Muscle of back (tissue), 3 donors: ENCODE measurements at regions not wholly inside any gene's neighbourhood (a gene's known extent, or its start where the extent isn't known, plus 50 kb on each side); places are given as distances from the start of the nearest gene placed in this dataset.

ENCODE experiments used
- DNase-seq, 3 donors: peaks; one replicate each; pipeline versions ENCODE4 v3.0.0 to v3.0.0-alpha.2; 2013

DNA sequence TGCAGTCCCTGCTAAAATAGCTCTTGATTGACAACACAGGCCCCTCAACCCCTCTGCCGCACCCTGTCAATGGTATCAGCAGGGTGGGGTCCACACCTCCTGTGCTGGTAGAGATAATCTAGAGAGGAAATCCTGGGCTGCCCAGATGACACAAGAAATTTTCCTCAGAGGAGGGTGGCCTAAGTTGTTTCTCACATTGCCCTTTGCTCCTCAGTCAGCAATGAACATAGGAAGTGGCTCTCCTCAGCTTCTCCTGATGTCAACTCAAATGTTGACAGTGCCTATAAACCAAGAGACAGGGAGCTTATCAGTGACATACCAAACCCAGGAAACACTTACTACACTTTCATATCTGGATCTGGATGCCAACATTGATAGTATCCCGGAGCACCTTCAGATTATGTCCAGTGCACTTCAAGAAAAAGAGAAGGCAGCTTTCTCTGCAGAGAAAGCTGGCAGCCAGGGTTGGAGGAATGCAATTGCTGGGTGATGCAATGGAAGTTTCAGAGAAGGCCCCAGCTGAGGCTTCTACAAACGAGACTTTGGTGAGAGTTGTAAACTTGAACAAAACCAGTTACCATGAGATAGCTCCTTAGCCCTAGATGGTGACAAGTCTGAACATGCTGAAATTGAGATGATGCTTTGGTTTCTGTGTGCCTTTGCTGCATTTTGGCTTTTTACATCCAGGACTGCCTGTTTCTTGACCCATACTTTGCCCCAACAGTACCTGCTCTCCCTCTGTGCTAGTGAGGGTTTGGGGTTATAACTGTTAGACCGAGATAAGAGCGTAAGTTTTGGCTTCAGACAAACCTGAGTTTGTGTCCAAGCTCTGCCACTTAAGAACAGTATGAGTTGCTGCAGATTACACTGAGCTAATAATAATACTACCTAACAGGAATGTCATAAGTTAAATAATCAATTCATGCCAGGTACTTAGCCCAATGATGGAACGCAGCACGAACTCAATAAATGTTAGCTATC lies 183.5 kb downstream of the NUAK1 start:
- no peak for DNase-seq

DNA sequence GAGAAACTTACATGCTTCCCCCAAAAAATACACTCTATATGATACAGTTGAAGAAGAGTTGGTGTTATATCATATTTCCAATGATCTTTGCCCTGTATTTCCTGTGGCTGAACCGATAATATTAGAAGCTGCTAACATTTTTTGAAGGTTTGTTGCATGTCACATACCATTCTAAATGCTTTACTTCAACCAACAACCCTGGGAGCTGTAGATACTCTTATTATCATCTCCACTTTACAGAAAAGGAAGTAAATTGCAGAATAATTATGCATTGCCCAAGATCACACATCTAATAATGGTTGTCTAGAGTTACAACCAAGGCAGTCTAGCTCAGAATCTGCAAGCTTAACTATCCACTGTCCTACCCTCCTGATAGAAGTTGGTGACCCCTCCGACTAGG lies 182.8 kb downstream of the NUAK1 start:
- no peak for DNase-seq

DNA sequence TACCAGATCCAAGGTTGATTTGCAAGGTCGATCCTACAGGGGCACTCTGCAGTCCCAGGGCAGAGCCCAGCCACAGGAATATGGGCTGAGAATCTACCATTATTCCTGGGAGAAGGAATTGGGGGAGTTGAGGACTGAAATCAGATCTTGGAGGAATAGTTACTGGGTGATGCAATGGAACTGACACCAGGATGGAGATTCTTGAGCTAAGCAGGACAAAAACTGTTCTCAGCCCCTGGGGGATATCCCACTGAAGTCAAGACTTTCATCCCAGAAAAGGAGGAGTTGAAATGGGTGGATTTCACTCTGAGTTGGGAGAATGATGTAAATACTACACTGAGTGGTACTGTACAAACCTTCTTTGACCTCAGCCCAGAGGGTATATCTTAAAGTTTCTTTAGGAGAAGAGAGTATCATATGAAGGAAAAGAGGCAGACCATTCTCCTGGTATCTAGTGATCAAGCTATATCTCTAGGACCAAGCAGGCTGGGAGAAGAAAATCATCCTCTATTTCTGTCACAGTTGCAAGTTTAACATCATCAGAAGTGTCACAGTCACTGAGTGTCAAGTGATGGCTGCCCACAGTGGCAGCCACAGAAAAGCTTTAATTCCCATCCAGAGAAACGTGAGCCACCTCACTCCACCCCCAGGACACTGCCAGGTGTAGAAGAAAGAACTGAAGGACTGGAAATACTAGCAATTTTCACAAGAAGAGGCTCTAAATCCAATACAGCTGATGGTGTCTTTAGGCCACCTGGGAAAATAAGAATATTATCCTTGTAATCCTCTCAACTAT lies 181.9 kb downstream of the NUAK1 start:
- no peak for DNase-seq

DNA sequence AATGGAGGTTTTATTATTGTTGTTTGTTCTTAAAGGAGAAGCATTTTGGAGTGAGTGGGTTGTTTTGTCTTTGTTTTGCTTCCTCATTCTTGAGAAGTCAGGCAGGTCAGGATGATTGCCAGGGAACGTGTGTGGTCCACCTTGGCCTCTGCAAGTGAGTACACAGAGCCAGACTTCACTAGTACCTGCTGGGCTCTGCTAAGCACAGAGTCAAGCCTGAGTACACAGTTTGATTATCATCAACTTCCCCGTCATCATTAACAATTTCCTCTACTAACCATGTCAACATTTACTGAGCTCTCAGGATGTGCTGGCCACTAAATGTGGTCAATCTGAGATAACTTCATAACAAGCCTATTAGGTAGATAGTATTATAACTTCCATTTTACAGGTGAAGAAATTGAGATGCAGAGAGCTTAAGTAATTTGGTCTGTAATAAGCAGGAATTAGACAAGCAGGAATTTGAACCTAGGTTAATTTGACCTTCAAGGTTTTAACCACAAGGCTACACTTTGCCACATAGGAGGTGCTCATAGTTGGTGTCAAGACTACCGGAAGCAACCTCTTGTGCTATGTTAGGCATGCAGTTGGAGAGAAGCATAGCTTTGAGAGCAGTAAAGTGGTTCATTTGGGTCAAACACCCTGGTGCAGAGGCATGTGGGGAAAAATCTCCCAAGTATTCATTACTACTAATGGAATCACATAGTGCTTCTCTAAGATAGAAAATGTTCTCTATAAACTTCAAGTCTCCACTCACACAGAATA lies 178.3 kb downstream of the NUAK1 start:
- DNase-seq: no peak

DNA sequence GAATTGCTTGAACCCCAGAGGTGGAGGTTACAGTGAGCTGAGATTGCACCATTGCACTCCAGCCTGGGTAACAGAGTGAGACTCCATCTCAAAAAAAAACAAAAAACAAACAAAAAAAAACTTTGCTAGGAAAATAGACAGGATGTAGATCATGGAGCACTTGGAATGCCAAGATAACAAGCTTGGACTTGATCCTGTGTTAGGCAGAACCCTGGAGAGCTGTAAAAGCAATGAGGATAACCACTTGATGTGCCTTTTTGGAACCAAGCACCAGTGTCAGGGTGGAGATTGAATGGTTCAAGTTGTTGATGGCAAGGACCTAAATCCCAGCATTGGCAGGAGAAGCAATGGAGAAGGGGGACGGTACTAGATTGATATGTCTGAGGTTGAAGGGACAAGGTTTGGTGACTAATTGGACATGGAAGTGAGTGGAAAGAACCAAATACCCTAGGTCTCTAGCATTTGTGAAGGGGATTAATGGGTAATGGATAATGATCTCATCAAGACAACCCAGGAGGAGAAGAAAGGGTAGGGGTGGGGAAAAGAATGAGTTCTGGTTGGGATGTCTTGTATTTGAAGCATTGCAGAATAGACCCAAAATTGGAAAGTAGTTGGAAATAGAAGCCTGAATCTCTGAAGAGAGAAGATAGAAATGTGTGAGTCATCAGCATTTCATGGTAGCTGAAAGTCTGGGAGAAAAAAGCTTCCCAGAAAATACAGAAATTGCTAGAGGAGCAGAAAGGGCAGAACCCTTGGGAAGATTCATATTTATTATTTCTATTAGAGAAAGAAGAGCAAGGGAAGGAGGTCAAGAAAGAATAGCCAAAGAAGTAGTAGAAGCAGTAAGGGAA lies 176.7 kb downstream of the NUAK1 start:
- DNase-seq: no peak

DNA sequence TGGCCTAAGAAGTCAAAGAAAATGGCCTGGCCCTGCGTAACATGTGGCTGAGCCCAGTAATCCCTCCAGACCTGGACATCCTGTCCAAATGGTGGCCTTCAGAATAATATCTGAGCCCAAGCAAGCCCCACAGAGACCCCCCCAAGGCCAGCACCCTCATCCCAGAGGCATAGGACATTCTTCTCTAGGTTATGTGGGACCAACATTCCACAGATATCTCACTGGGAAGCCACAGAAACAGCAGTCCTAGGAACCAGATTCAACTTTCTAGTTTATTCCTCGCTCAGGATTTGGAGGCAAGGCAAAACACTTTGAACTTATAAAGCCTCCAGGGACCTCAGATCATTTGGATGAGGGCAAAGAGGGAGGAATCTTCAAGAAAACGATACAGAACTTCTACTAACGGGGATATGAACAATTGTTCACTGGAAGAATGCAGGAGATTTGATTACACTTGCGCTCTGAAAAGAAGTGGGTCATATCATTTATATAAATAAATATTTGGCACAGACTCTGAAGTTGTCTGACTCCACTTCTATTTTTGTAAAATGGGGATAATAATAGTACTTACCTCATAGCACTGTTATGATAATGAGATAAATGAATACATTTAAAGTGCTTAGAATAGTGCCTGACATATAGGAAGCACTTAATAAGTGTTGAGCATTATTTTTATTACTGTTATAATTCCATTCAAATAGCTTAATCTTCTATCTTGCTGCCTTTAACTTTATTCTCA lies 171.5 kb downstream of the NUAK1 start:
- DNase-seq: peak; percentile 12 to 37 (median 15)

DNA sequence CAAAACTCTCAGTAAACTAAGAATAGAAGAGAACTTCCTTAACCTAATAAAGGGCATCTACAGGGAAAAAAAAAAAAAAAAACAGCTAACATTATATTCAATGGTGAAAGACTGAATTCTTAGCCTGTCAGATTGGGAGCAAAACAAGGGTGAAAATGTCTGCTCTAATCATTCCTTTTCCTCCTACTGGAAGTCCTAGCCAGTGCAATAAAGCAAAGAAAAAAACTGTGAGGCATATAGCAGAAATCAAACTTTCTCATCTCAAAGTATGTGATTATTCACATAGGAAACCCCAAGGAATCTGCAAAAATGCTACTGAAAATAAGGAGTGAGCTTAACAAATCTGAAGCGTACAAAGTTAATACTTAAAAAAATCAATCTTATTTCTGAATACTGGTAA lies 170.7 kb downstream of the NUAK1 start:
- no peak for DNase-seq

DNA sequence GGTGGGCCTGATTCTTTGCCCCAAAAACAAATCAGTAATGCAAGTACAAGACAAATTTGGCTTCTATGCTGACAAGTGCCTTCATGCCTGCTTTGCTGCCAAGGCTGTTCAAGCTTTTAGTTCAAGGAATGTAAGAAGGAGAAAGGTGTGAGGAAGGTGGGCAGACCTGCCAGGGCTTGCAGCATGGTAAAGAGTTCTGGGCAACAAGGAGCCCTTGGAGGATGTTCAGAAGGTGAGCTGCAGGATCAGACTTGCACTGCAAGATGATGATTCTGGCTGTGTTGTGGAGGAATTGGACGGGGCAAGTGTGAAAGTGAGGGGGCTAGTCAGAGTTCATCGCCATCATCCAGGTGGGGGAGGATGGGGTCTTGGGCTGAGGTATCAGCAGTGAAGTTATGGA lies 167.9 kb downstream of the NUAK1 start:
- DNase-seq: no peak

DNA sequence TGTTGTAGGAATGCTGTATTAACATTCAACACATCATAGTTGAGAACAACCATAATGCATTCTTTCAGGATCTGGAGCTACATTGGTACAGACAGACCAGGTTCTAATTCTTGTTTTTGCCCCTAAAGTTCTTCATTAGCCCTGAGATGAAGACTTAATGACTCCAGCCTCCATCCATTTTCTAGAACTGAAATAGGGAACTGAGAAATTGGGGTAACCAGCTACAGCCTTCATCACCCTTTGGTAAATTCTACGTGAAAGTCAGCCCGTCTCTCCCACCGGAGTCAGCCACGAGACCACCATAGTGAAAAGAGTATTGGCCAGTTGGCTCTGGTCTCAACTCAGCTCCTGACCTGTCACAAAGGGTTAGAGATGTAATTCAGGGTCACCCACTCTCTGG lies 164.0 kb downstream of the NUAK1 start:
- DNase-seq: no peak

DNA sequence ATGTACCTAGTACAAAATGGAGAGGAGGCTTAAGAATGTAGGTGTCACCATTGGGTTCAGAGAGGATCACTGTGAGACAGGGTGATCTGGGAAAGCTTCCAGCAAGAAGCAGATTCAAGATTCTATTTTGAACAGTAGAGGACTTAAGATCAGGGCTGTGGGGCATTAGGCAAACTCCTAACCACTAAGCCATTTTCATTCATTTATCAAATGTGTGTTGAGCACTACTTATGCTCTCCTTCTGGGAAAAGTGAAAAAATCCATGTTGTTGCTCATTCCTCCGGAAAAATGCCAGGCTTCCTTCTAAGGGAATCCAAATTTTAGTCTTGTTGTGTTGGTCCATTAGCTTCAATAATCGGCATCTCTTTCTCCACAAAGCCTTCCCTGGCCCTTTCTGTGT lies 163.4 kb downstream of the NUAK1 start:
- DNase-seq: no peak

DNA sequence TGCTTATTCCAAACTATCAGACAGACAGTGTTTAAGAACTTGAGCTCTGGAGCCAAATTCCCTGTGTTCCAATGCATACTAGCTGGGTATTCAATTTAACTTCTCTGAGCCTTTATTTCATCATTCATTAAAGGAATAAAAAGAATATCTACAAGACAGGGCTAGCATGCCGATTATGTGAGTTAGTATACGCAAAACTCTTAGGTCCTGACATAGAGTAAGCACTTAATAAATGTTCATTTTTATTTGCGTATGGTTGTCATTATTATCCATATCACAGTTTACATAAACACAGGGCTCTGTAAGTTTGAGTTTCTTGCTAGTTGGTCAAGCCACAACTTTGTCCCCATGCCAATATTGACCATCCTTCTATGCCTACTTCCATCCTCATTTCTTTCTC lies 161.5 kb downstream of the NUAK1 start:
- DNase-seq: no peak

DNA sequence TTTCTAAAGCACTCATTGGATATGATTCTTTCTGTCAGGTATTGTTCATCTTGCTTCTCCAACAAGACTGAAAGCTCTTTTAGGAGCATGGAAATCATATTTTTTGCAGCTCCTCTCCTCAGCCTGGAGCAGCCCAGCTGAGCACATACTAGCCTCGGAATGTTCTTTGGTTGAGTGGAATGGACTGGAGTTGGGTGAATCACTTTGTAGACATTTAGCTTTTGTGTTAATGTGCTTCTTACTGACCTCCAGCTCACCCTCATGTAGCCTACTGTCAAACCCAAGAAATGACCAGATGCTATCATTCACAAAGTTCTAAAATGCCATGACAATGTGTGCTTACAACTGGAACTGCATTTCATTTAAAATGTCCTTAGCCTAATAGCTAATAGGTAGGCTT lies 161.1 kb downstream of the NUAK1 start:
- DNase-seq: peak in 1 of 3 donors; percentile 70

DNA sequence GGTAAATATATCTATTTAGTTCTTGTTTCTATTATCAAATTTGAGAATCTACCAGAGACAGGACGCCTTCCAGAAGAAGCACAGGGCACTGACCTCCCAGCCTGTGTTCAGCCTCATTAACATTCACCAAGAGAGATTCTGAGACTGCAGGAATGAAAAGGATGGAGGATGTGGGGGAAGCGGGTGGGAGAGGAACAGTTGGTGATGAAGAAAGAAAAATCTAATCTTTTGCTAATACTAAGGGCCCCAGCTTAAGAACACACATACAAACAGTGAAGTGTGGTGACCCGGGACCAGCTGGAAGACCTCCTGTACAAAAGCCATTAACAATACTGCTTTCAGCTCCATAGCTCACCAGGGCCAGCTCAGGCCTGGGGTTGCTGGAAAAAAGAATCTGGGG lies 160.5 kb downstream of the NUAK1 start:
- DNase-seq: no peak

DNA sequence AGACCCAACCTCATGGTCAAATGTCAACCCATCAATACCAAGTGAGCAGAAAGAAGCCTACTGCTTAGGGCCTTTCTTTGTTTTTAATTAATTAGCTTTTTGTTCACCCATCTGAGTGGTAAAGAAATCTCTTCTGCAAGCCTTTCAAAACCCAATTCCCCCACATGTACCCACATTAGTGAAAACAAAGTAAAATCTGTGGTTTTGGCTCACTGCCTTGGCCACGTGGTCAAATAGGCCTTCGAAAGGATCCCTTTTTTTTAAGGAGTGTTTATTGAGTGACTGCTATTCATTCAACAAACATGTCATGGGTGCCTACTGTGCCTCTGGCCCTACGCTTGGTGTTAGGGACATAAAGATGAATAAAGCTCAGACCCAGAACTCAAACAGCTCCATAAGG lies 160.1 kb downstream of the NUAK1 start:
- no peak for DNase-seq

DNA sequence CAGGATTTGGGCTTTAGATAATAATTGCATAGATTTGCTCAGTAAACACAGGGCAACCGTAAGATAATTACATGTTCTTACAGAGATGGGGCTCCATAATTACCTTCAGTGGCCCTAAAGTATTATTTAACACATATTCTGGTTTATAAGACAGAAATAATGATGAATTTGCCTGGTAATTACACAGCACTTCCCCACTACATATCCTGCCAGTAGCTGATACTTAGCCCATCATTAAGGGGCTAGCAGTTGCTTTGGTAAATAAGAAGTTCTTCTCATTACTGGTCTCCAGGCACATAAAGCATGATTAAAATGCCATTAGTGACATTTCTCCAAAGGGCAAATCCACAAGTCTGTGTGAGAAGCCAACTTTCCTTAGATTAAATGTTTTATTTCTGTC lies 158.7 kb downstream of the NUAK1 start:
- no peak for DNase-seq

DNA sequence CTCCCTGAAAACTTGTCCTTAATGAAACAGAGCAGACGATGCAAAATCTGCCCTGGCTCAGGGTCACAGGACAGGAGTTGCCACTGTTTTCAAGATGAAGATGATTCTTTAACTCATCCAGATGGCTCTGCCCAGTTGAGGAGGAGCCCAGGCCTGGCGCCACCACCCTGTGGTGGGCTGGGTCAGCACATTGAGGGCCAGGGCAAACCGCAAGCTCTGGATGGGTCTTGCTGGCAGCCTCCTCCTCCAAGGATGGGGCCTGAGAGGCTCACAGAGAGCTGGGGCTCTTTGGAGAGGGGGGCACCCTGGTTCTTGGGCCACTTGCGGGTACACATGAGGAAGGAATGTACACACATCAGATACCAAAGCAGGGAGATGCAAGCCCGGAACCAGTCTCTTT lies 158.2 kb downstream of the NUAK1 start:
- DNase-seq: no peak

DNA sequence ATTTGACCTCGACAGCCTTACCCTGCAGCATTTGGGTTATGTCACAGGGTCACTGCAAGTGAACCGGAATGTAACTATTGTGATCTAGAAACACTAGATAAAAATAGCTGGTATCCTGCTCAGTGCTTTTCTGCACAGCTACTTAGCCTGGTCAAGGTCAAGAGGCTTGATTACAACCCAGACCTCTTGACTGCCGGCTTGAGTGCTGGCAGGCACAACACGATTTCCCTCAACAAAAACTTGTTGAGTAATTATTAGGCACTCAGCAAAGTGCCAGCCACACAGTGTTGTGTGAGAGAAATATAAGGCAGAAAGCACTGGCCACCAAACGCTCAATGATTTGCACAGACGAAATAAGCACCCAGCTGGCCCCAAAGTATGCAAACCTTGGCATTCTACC lies 156.7 kb downstream of the NUAK1 start:
- no peak for DNase-seq

DNA sequence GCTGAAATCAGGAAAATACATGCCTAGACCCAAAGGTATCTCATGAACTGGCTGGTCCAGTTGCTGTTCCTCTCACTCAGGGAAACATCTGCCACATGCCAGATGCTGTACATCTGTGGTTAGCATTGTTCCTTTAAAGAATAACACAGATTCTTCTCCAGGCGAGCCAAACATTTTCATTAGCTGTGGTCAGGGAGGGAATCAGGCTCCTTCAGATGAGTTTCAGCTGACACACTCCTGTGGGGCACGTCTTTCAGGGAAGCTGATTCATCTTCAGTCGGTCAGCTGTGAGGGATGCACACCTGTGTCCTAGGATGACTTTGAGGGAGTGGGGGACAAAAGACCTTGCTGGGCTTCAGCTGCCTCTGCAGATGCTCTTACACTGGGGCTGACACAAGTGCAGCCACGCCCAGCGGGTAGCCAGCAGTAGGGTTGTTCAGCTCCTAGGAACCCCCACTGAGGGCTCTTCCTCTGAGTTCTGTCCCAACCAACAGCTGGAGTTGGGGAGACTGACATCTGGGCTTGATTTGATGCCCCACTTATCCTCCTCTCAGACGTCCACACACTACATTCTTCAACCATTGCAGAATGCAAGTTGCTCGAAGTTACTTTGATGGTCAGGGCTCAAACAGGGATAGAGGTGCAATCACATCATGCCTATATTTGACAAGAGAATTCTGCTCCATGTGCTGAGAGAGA lies 155.0 kb downstream of the NUAK1 start:
- DNase-seq: peak in 2 of 3 donors; percentile 20 to 64

DNA sequence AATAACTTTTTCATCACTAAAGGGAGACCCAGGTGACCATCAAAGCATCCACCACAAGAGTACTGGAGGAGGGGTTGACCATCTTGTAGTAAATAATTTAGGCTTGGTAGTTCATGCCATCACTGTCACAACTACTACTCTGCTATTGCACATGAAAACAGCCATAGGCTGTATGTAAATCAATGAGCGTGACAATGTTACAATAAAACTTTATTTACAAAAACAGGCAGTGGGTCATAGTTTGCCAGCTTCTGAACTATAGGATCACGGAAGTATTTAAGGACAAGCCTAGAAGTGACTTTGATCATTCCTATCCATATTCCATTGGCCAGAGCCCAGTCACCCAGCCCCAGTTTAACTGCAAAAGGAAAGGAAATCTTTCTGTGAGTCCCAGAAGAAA lies 153.4 kb downstream of the NUAK1 start:
- DNase-seq: no peak
